HG02623 (cell line): ENCODE measurements at regions not wholly inside any gene's neighbourhood (a gene's known extent, or its start where the extent isn't known, plus 50 kb on each side); places are given as distances from the start of the nearest gene placed in this dataset.

Experiments
- ATAC-seq: cut with Tn5 transposase; IDR thresholded peaks from one replicate; pipeline ENCODE4 v1.9.1; 2021; ENCODE audit warnings: moderate library complexity; ENCODE audit not compliant: unreplicated experiment

DNA sequence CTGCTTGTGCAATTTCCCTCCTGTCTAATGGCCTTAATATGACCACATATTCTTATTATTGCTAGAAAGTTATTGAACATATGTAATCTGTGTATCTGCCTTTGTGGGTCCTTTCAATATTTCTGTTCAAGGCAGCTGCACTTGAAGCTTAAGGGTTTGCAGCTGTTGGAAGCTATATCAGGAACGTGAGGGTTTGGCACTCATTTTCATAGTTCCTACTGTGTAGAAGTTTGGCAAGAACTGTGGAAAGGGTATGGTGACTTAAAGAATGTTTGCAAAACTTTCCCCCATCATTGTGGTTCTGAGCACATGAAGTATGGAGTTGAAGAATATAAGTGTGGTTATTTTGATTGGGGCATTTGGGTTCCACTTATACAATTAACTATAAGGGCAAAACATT, 144.7 kb upstream of the SEMA3A start:
- no peak for ATAC-seq

DNA sequence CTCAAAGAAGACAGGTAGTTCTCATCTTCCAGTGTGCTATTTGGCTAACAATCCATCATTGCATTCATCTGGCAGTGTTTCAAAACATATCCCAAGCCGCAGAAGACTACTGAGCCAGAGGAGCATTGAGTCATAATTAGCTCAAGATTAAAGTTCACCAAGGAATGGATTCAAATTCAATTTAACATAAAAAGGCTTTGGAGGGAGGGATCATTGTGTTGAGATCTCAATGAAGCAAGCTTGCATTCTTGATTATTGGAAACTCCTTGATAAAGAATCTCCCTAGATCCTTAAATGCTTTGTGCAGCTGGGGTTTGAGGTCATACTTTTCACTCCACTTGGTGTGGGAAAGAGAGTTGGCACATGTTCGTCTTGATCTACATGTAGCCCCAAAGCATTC, 142.8 kb upstream of the SEMA3A start:
- ATAC-seq = no peak

- peak; percentile 4 for ATAC-seq
Observed at GRCh38 chr7:84336766-84337165, 142.2 kb upstream of the SEMA3A start.

- ATAC-seq = peak; percentile 88
Observed at GRCh38 chr7:84336303-84336702, 141.7 kb upstream of the SEMA3A start.

DNA sequence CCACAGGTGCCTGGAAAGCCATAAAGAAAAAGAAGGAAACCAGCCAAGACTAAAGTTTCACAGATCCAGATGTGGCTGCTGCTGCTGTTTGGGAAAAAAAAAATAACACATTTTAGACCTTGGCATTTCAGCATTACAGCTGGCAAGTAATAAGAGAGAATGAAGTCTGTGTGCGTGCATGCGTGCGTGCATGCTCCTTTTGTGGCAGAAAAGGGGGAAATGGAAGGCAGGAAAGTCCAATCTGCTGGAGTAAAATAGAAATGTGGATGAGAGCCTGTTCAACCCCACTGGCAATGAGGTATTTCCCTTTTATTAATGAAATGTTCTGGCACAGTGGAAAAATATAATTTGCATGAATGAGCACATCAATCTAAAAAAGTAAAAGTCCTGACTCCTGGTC, 137.0 kb upstream of the SEMA3A start:
- ATAC-seq = no peak

DNA sequence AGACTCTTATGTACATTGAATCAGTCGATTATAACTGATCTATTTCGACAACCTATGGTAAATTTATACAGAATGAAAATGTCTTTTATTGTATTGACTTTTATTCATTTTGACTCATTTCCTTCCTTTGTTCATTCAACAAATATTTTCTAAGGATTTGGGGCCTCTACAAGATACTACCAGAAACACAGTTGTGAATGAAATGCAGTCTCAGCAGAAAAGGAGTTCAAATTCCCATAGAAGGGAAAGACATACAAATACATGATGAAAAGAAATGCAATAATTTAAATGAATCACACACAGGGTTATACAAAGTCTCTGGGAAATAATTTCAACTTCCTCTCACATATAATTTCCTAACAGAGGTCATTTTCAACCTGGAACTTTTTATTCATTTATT, 134.0 kb upstream of the SEMA3A start:
- no peak for ATAC-seq

DNA sequence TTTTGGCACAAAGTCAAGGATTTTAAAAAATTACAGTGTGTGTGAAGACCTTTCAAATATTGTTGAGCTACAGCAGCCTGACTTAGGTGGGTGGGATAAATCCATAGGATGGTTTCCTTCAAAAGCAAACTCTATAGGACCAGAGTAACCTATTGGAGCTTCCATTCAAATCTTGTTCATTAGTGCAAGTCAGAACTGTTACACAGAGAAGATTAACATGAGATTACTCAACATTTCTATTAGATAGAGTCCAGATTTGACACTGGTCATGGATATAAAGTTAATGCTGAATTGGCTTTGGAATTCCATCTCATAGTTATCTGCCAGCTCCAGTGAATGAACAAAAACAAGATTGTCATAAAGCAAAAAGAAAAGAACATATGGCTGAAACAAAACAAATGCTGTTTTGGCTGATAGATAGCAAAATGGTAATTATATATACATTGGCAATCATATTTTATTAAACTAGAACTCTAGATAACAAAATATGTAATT, 129.6 kb upstream of the SEMA3A start:
- ATAC-seq = no peak

DNA sequence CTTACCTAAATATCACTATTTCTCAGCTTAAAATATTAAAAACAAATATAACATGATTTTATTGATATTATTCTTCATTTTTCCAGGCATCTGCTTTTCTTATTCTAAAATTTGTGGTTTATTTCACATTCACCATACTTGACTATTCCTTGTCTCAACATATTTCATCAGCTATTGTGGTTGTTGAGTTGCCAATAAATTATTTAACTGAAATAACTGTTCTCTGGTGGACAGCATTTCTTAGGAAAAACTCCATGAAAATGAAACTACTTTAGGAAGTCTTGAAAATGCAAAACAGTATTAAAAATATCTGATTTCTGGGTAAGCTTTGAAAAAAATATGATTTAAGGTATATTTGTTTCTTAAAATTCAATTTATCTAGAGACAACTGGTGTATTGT, 122.9 kb upstream of the SEMA3A start:
- no peak for ATAC-seq

- no peak for ATAC-seq
Observed at GRCh38 chr7:84314263-84314662, 119.7 kb upstream of the SEMA3A start.

DNA sequence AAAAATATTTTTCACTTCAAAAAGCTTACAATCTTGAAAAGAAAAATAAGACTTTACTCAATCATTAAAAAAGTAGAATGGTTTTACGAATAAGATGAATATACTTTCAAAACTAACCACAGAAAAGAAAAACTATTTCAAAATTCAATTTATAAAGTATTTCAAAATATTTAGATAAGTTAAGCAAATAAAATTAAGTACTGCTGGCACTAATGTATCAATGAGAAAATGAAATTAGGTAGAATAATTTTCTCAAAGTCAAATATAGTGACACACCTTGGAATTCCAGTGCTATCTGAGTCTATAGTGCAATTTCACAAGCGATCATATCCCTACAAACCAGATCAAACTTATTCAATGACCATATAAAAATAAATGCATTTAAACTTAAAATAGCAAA, 109.8 kb upstream of the SEMA3A start:
- ATAC-seq = no peak

DNA sequence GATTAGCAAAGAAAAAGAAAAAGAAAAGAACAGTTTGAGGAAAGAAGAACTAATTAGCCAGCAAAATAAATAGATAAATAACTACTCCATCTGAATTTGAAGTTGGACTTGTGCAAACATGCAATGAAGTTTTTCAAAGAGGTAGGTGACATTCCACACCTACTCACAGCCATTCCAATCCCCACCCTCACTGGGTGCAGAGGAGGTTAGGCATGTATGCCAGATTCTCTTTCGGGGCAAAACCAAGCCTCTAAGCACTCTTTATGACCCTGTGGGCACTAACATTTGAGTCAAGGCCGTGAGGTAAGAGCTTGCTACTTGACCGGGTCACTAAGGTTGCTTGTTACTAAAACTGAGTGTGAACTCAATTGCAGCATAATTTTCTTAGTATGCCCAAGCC, 108.4 kb upstream of the SEMA3A start:
- no peak for ATAC-seq

DNA sequence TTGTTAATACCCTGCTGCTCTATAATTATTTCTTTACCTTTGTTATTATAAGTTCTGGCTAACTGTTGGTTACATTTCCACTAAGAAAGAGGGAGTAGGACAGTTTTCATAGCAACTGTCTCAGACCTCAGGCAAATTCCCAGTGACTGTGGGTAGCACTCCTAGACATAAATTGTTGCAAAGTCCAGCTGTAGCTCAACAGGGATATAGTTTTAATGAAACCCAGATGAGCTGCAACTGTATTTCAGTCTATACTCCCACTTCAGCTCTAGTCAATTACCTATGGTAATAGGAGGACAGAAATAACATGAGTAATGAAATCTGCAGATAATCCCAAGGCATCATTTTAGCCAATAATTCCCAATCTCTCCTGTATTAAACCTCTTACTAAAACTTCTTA, 103.0 kb upstream of the SEMA3A start:
- ATAC-seq = no peak

GRCh38 chr7:84294847-84295455, 100.4 kb upstream of the SEMA3A start:
- ATAC-seq = no peak

GRCh38 chr7:84294391-84294790, 99.8 kb upstream of the SEMA3A start:
- ATAC-seq = no peak

GRCh38 chr7:84291756-84292155, 97.2 kb upstream of the SEMA3A start:
- no peak for ATAC-seq

DNA sequence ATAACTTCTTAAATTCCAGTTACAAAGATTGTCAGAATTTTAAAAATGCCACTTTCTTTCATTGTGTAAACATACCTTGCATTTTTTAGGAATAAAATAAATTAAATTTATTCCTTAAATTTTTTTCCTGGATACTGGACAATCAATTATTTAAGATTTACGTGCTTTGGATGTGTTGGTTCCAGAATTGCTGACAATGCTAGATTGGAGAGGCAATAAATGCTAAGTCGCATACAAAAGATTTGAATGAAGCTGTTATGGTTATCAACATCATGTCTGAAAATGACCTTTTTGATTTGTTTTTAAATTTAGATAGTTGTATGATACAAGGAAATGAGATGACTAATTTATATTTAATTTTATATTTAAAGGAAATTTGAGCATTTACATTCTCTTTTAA, 89.2 kb upstream of the SEMA3A start:
- ATAC-seq = no peak

- ATAC-seq = no peak
Observed at GRCh38 chr7:84281518-84281917, 86.9 kb upstream of the SEMA3A start.

DNA sequence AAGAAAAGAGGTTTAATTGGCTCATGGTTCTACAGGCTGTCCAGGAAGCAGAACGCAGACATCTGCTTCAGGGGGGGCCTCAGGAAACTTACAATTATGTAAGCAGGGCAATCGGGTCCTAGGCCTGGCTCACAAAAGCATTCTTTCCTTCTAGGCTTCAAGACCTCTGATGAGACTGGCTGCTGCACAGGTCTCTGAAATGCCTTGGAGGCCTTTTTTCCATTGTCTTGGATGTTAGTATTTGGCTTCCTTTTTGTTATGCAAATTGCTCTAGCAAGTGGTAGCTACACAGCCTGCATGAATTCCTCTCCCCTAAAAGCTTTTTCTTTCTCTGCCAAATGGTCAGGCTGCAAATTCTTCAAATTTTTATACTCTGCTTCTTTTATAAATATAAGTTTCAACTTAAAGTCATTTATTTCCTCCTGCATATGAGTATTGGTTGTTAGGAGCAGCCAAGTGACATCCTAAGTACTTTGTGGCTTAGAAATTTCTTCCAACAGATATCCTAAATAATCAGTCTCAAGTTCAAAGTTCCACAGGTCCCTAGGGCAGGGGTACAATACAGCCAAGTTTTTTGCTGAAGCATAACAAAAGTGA, 83.1 kb upstream of the SEMA3A start:
- ATAC-seq = no peak

GRCh38 chr7:84274029-84274638, 79.5 kb upstream of the SEMA3A start:
- no peak for ATAC-seq

DNA sequence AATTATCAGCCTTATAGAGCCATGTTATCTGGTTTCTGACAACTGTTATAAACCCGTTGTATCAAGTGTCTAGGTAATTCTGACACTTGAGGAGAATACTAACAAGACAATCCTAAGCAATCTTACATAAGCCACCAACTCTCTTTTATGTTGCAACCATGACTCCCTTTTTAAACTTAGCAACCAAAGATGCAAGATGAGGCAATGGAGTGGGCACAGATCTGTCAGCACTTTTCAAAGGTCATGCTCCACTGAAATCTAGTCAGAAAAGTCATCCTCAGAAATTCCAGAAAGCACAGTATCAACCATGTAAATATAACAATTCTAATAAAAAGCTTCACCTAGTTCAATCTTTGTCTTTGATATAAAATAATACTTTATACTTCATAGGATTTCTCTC, 77.0 kb upstream of the SEMA3A start:
- ATAC-seq = no peak

DNA sequence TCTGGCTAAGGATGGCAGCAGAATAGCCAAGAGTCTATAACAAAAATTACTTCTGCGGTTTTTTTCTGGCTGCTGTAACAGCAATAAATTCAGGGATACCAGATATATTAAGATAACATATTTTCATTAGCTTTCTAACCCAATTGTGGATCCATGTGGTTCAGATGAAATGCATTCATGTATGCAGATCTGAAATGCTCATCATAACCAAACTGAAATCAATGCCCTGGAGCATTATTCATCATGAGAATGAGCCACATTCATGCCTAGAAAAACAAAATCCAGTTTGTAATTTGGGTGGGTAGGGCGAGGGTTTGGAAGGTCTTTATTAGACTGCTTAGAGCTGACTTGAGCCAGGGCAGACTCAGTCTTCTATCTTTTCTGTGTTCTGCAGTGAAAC, 69.8 kb upstream of the SEMA3A start:
- no peak for ATAC-seq

- no peak for ATAC-seq
Observed at GRCh38 chr7:84263106-84263505, 68.5 kb upstream of the SEMA3A start.

- no peak for ATAC-seq
Observed at GRCh38 chr7:84261509-84261908, 66.9 kb upstream of the SEMA3A start.
